Kidney (tissue), 13 donors: ENCODE measurements at regions not wholly inside any gene's neighbourhood (a gene's known extent, or its start where the extent isn't known, plus 50 kb on each side); places are given as distances from the start of the nearest gene placed in this dataset.

Experiments used
- DNase-seq, 5 donors: peaks; one replicate each; pipeline ENCODE4 v3.0.0-alpha.2; 2013 to 2020
- FAIRE-seq: peaks from 2 replicates; lab custom pipeline; 2012; peaks lifted over from hg19 to GRCh38; lab: Jason Lieb, UNC
- H3K27ac ChIP-seq, 2 donors: one replicate each; pipeline ENCODE4 v1.7.0; 2013; ENCODE audit warnings: low read depth in 2 of 2, low read length in 2 of 2, inconsistent platforms in 1 of 2
- H3K27me3 ChIP-seq: one replicate; pipeline ENCODE4 v1.7.1; 2013; ENCODE audit warnings: low read length, inconsistent platforms; ENCODE audit not compliant: control insufficient read depth, insufficient read depth
- H3K36me3 ChIP-seq, 3 donors: one replicate each; pipeline versions ENCODE4 v1.7.0 to v1.7.1; 2013; ENCODE audit warnings: low read length in 3 of 3, control low read depth in 1 of 3, inconsistent platforms in 1 of 3; ENCODE audit not compliant: insufficient read depth in 3 of 3, control insufficient read depth in 2 of 3
- H3K4me1 ChIP-seq, 3 donors: one replicate each; pipeline versions ENCODE4 v1.7.0 to v1.7.1; 2013; ENCODE audit warnings: low read length in 3 of 3, inconsistent platforms in 1 of 3, low read depth in 1 of 3; ENCODE audit not compliant: control insufficient read depth in 2 of 3, insufficient read depth in 2 of 3
- H3K4me3 ChIP-seq, 3 donors: one replicate each; pipeline versions ENCODE4 v1.7.0 to v1.8.1; 2013; ENCODE audit warnings: low read length in 3 of 3, control low read depth in 1 of 3, inconsistent platforms in 1 of 3
- H3K9ac ChIP-seq, 3 donors: one replicate each; pipeline versions ENCODE4 v1.7.0 to v1.7.1; 2013; ENCODE audit warnings: low read length in 3 of 3, control low read depth in 1 of 3, inconsistent platforms in 1 of 3
- H3K9me3 ChIP-seq, 3 donors: one replicate each; pipeline versions ENCODE4 v1.7.0 to v1.7.1; 2013; ENCODE audit warnings: low read length in 3 of 3, control low read depth in 1 of 3, inconsistent platforms in 1 of 3; ENCODE audit not compliant: control insufficient read depth in 2 of 3, insufficient read depth in 1 of 3
- intact Hi-C: fragments of 100-400 bp; cut with DNase I; formaldehyde crosslinking; loops from one replicate; pipeline ENCODE4 v1.11.1; 2022
- TF ChIP-seq, protein P1 (sequence below): IDR thresholded peaks from 3 replicates; pipeline ENCODE4 v1.5.1; 2012; ENCODE audit warnings: mild to moderate bottlenecking, moderate library complexity, borderline replicate concordance; ENCODE audit not compliant: insufficient read depth; ENCODE audit errors: extremely low read depth
- donor health status: control.
- donor health status: control.
- donor health status: control.
- donor health status: control.
- donor health status: control.
- donor health status: DM: yes; HTN: yes; CAD: no.
- donor health status: Normal renal cell carcinoma (clear cell type).

DNA sequence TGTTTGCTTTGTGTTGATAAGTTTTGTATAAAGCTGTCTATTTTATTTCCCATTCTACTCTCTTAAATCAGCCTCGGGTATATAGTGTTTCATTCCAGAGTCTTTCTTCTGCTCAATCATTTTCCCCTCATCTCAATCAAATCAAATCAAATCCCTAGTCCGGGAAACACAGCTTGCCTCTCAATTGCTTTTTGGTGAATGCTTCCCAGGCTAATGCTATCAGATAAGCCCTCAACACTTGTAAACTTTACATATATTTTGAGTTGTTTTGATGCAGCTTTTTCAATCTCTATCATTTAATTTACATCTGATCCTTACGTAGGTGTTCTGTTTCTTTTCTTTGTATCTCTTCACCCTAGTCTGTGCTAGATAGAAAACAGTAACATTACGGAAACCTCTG is 416.7 kb upstream of the PDE3A start:
- intact Hi-C loops: no loop called here
- TF ChIP-seq, protein P1, sequence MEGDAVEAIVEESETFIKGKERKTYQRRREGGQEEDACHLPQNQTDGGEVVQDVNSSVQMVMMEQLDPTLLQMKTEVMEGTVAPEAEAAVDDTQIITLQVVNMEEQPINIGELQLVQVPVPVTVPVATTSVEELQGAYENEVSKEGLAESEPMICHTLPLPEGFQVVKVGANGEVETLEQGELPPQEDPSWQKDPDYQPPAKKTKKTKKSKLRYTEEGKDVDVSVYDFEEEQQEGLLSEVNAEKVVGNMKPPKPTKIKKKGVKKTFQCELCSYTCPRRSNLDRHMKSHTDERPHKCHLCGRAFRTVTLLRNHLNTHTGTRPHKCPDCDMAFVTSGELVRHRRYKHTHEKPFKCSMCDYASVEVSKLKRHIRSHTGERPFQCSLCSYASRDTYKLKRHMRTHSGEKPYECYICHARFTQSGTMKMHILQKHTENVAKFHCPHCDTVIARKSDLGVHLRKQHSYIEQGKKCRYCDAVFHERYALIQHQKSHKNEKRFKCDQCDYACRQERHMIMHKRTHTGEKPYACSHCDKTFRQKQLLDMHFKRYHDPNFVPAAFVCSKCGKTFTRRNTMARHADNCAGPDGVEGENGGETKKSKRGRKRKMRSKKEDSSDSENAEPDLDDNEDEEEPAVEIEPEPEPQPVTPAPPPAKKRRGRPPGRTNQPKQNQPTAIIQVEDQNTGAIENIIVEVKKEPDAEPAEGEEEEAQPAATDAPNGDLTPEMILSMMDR: no peak
- H3K4me3 ChIP-seq: no peak overlapping the region
- no peaks in the 10 kb centered on the region for H3K27me3 ChIP-seq
- FAIRE-seq (no peak), DNase-seq (no peak)
- H3K4me1 ChIP-seq: no peaks in the 10 kb centered on the region
- no peak overlapping the region for H3K9ac ChIP-seq
- H3K27ac ChIP-seq: no peak overlapping the region
- H3K9me3 ChIP-seq: no peaks in the 10 kb centered on the region
- no peaks in the 10 kb centered on the region for H3K36me3 ChIP-seq

DNA sequence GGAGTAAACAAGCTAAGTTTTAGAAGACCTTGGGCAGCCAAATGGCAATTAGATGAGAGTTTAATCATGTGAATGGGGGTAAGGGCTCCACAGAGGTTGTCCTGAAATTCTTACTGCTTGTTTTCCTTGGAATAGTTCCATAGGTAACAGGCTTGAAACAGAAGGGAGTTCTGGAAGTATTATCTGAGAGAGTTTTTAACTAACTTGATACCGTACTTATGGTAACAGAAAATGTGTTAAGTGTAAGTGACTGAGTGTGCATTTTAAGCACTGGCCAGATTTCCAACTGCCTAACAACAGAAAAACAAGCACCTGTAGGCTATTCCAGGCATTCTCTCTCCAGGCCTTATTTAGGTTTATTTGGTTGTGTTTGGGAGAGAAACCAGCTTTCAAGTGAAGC is 414.6 kb upstream of the PDE3A start:
- H3K9me3 ChIP-seq: no peaks in the 10 kb centered on the region
- TF ChIP-seq, protein P1: no peak
- no peak overlapping the region for H3K4me3 ChIP-seq
- H3K27me3 ChIP-seq: no peaks in the 10 kb centered on the region
- H3K4me1 ChIP-seq: no peaks in the 10 kb centered on the region
- H3K27ac ChIP-seq: no peak overlapping the region
- intact Hi-C loops: no loop called here
- DNase-seq (no peak), FAIRE-seq (no peak)
- H3K9ac ChIP-seq: no peak overlapping the region
- no peaks in the 10 kb centered on the region for H3K36me3 ChIP-seq

DNA sequence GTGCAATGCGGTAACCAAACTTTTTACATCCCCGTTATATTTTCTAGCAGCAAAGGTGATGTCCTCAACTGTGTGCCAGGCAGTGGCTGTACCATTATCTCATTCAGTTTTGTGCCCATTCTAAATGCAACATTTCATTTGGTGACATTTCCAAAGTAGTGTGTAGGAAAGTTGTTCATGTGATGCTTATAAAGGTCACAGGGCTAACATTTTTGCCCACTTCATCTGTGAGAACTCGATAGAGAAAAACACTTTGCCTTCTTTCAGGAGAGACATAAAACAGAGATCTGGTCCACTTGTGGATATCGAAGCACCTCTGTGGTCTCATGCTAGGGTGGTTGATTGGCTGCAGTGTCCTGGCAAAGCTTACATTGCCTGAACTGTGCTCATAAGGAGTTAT is 414.2 kb upstream of the PDE3A start:
- Histone ChIP-seq H3K36me3 (no peaks in the 10 kb centered on the region), H3K9me3 (no peaks in the 10 kb centered on the region), H3K4me1 (no peaks in the 10 kb centered on the region), H3K9ac (no peak overlapping the region), H3K27me3 (no peaks in the 10 kb centered on the region), H3K4me3 (no peak overlapping the region), H3K27ac (no peak overlapping the region)
- TF ChIP-seq, protein P1: no peak
- intact Hi-C loops: no loop called here
- no peak for FAIRE-seq
- DNase-seq: no peak
